Liver (tissue), 3 donors: ENCODE measurements at regions not wholly inside any gene's neighbourhood (a gene's known extent, or its start where the extent isn't known, plus 50 kb on each side); places are given as distances from the start of the nearest gene placed in this dataset.

ENCODE experiments used
- ATF3 ChIP-seq: IDR thresholded peaks from 2 replicates; pipeline ENCODE4 v1.6.1; 2016; ENCODE audit warnings: antibody characterized with exemption
- CTCF ChIP-seq: fragments of 150-350 bp; IDR thresholded peaks from 2 replicates; pipeline ENCODE4 v1.5.1; 2017; ENCODE audit warnings: improper control_type of control experiment, low read depth, low read length; ENCODE audit not compliant: missing input control
- JUND ChIP-seq, 2 donors: IDR thresholded peaks; 2 replicates each; pipeline ENCODE4 v1.6.1; 2016; ENCODE audit warnings: antibody characterized with exemption in 2 of 2
- NR2F2 ChIP-seq: IDR thresholded peaks from 2 replicates; pipeline ENCODE4 v1.6.1; 2016; ENCODE audit warnings: antibody characterized with exemption
- REST ChIP-seq: IDR thresholded peaks from 2 replicates; pipeline ENCODE4 v1.6.1; 2016; ENCODE audit warnings: antibody characterized with exemption, mild to moderate bottlenecking
- RXRA ChIP-seq, 2 donors: IDR thresholded peaks; 2 replicates each; pipeline ENCODE4 v1.6.1; 2017 to 2018; ENCODE audit warnings: antibody characterized with exemption in 2 of 2, mild to moderate bottlenecking in 1 of 2
- SP1 ChIP-seq: IDR thresholded peaks from 2 replicates; pipeline ENCODE4 v1.6.1; 2018; ENCODE audit warnings: antibody characterized with exemption, mild to moderate bottlenecking
- TAF1 ChIP-seq: conservative IDR thresholded peaks from 2 replicates; pipeline ENCODE4 v1.6.1; 2016; ENCODE audit warnings: antibody characterized with exemption, mild to moderate bottlenecking
- YY1 ChIP-seq: IDR thresholded peaks from 2 replicates; pipeline ENCODE4 v1.6.1; 2016; ENCODE audit warnings: antibody characterized with exemption, mild to moderate bottlenecking
- donor health status: healthy.
- donor health status: healthy.

- no peak for TF ChIP-seq CTCF
- no peak for TF ChIP-seq REST
- no peak for TF ChIP-seq RXRA (IDR thresholded peaks at IDR 0.05)
- no peak for TF ChIP-seq SP1
- TF ChIP-seq ATF3, result no peak
- no peak for TF ChIP-seq YY1
- no peak for TF ChIP-seq JUND (IDR thresholded peaks at IDR 0.05)
- TF ChIP-seq NR2F2, result no peak
- no peak for TF ChIP-seq TAF1
Observed at GRCh38 chr13:73462241-73462640, 403.4 kb downstream of the KLF5 start.
